HepG2 (cell line): ENCODE measurements at regions not wholly inside any gene's neighbourhood (a gene's known extent, or its start where the extent isn't known, plus 50 kb on each side); places are given as distances from the start of the nearest gene placed in this dataset.
"Not testable (repeated sequence)": the region's sequence is repeated elsewhere in the genome, so short reads cannot be mapped to it uniquely, and the experiment has no call there.

Source experiments
- ATAC-seq: fragments of 200-7000 bp; cut with Tn5 transposase; 3 replicates; pipeline ENCODE4 v1.9.1; 2020; ENCODE audit warnings: mild to moderate bottlenecking, moderate library complexity
- BruUV-seq: library from RNA; stranded (reverse); fragments of 400-500 nt; replicated peaks from 2 replicates; lab custom pipeline; 2021; lab: Mats Ljungman, UMichigan
- CTCF ChIA-PET: fragments of 300-600 bp; formaldehyde crosslinking; extraction: SDS; loops from one replicate; lab custom pipeline; 2021; ENCODE audit warnings: low total read pairs, inconsistent platforms, low intra/inter-chr PET ratio; lab: Yijun Ruan, JAX
- POLR2A ChIA-PET: fragments of 350-600 bp; sonication (Branson Sonifier 250); formaldehyde crosslinking; loops from one replicate; lab custom pipeline; 2020; ENCODE audit warnings: antibody characterized with exemption, inconsistent platforms; lab: Yijun Ruan, JAX
- DNase-seq: peaks from one replicate; pipeline ENCODE4 v3.0.0-alpha.2; 2015; ENCODE audit warnings: low spot score
- FAIRE-seq: peaks from 3 replicates; lab custom pipeline; 2011; peaks lifted over from hg19 to GRCh38; lab: Jason Lieb, UNC
- H2AFZ ChIP-seq: one replicate; pipeline ENCODE4 v1.6.1; 2011; ENCODE audit warnings: low read length, inconsistent platforms
- H3K27ac ChIP-seq: fragments of 300-600 bp; 3 replicates; pipeline ENCODE4 v1.8.0; 2011; ENCODE audit warnings: mixed run types, mild to moderate bottlenecking, mixed read lengths, low read length, inconsistent platforms; ENCODE audit not compliant: insufficient read depth; ENCODE audit errors: extremely low read length
- H3K27me3 ChIP-seq, 2 experiments: fragments of 200-600 bp in 1 of 2; 2 replicates in 1 of 2; 3 replicates in 1 of 2; pipeline versions ENCODE4 v1.6.0 to v1.8.0; 2011; ENCODE audit warnings: low read length in 2 of 2, mild to moderate bottlenecking in 2 of 2, moderate library complexity in 2 of 2, inconsistent platforms in 1 of 2; ENCODE audit not compliant: insufficient read depth in 2 of 2, control insufficient read depth in 1 of 2
- H3K36me3 ChIP-seq, 2 experiments: fragments of 200-600 bp in 1 of 2; replicated peaks in 1 of 2; 2 replicates in 1 of 2; 3 replicates in 1 of 2; pipeline versions ENCODE4 v1.5.1 to v1.8.0; 2011; ENCODE audit warnings: low read length in 2 of 2, inconsistent platforms in 1 of 2; ENCODE audit not compliant: insufficient read depth in 2 of 2, control insufficient read depth in 1 of 2
- H3K4me1 ChIP-seq: 2 replicates; pipeline ENCODE4 v1.5.1; 2012; ENCODE audit warnings: low read length, inconsistent platforms; ENCODE audit not compliant: insufficient read depth
- H3K4me2 ChIP-seq: 2 replicates; pipeline ENCODE4 v1.6.0; 2011; ENCODE audit warnings: low read depth, low read length, inconsistent platforms
- H3K4me3 ChIP-seq, 3 experiments: fragments of 200-600 bp in 1 of 3; sonication (generic), shearing (Covaris generic) in 1 of 3; replicated peaks in 1 of 3; 2 replicates each; pipeline ENCODE4 v1.5.1; 2011 to 2016; ENCODE audit warnings: low read length in 3 of 3, inconsistent platforms in 2 of 3, low read depth in 2 of 3, mild to moderate bottlenecking in 2 of 3, control low read depth in 1 of 3, mixed read lengths in 1 of 3; ENCODE audit not compliant: insufficient read depth in 1 of 3
- H3K79me2 ChIP-seq: one replicate; pipeline ENCODE4 v1.6.1; 2011; ENCODE audit warnings: low read length, inconsistent platforms; ENCODE audit not compliant: insufficient read depth
- H3K9ac ChIP-seq: 2 replicates; pipeline ENCODE4 v1.6.0; 2011; ENCODE audit warnings: mild to moderate bottlenecking, low read depth, low read length, inconsistent platforms; ENCODE audit not compliant: insufficient read depth
- H3K9me3 ChIP-seq: 2 replicates; pipeline ENCODE4 v1.5.1; 2012; ENCODE audit warnings: mild to moderate bottlenecking, low read length
- H4K20me1 ChIP-seq: 2 replicates; pipeline ENCODE4 v1.6.0; 2011; ENCODE audit warnings: inconsistent platforms, mild to moderate bottlenecking, low read length, moderate library complexity; ENCODE audit not compliant: insufficient read depth
- CC2D1A ChIP-seq: sonication (generic); formaldehyde crosslinking; IDR thresholded peaks from 2 replicates; pipeline ENCODE4 v1.8.1; 2023; ENCODE audit warnings: mild to moderate bottlenecking, missing genetic modification reagents
- KLF16 ChIP-seq, 2 experiments: sonication (generic) in 1 of 2; formaldehyde crosslinking in 1 of 2; IDR thresholded peaks; 2 replicates each; pipeline versions ENCODE4 v1.6.1 to v1.8.0; 2016 to 2023; ENCODE audit warnings: missing genetic modification reagents in 2 of 2, missing compliant biosample characterization in 1 of 2
- NFIB ChIP-seq: sonication (generic); formaldehyde crosslinking; IDR thresholded peaks from 2 replicates; pipeline ENCODE4 v1.9.0; 2021; ENCODE audit warnings: missing genetic modification reagents, mild to moderate bottlenecking, borderline replicate concordance
- PHF8 ChIP-seq: sonication (generic); formaldehyde crosslinking; IDR thresholded peaks from 2 replicates; pipeline ENCODE4 v1.5.0; 2020; ENCODE audit warnings: missing genetic modification reagents
- RAD51 ChIP-seq: fragments of 450-650 bp; IDR thresholded peaks from 2 replicates; pipeline ENCODE4 v1.6.1; 2016; ENCODE audit warnings: borderline replicate concordance
- ZKSCAN5 ChIP-seq: sonication (generic); formaldehyde crosslinking; IDR thresholded peaks from 2 replicates; pipeline ENCODE4 v1.5.1; 2020; ENCODE audit warnings: mild to moderate bottlenecking, missing genetic modification reagents
- ZNF143 ChIP-seq: sonication (generic); formaldehyde crosslinking; IDR thresholded peaks from 2 replicates; pipeline ENCODE4 v1.4.0; 2020; ENCODE audit warnings: missing genetic modification reagents
- ZNF224 ChIP-seq: sonication (generic); formaldehyde crosslinking; IDR thresholded peaks from 2 replicates; pipeline ENCODE4 v1.5.0; 2020; ENCODE audit warnings: mild to moderate bottlenecking, missing genetic modification reagents
- ZNF333 ChIP-seq: sonication (generic); formaldehyde crosslinking; IDR thresholded peaks from 2 replicates; pipeline ENCODE4 v1.4.0; 2020; ENCODE audit warnings: mild to moderate bottlenecking, missing genetic modification reagents, borderline replicate concordance
- ZNF441 ChIP-seq: sonication (generic); formaldehyde crosslinking; IDR thresholded peaks from 2 replicates; pipeline ENCODE4 v1.7.0; 2021; ENCODE audit warnings: missing genetic modification reagents, borderline replicate concordance
- ZNF510 ChIP-seq: sonication (generic); formaldehyde crosslinking; IDR thresholded peaks from 2 replicates; pipeline ENCODE4 v1.4.0; 2020; ENCODE audit warnings: low read depth, mild to moderate bottlenecking, missing genetic modification reagents
- ZNF557 ChIP-seq: sonication (generic); formaldehyde crosslinking; IDR thresholded peaks from 2 replicates; pipeline ENCODE4 v1.4.0; 2020; ENCODE audit warnings: missing genetic modification reagents
- ZNF782 ChIP-seq: sonication (generic); formaldehyde crosslinking; IDR thresholded peaks from 2 replicates; pipeline ENCODE4 v1.4.0; 2020; ENCODE audit warnings: missing genetic modification reagents, mild to moderate bottlenecking, borderline replicate concordance
- WGBS: methylation state at CpG from one replicate; pipeline ENCODE4 v1.1.6; 2017; ENCODE audit warnings: low lambda C conversion rate; 5-methylcytosine and 5-hydroxymethylcytosine counted together
- in situ Hi-C: cut with HindIII; loops from 2 replicates; pipeline ENCODE4 v1.10.0; 2017; ENCODE audit warnings: low pct_unique_long_range_greater_than_20kb; ENCODE audit not compliant: extremely low pct_ligation_motif_present
- intact Hi-C: fragments of 100-400 bp; cut with micrococcal nuclease; formaldehyde crosslinking; loops from one replicate; pipeline ENCODE4 v1.10.0; 2022; ENCODE audit not compliant: unreplicated experiment
- TF ChIP-seq, protein P1 (sequence below): sonication (generic); formaldehyde crosslinking; IDR thresholded peaks from 2 replicates; pipeline ENCODE4 v1.5.0; 2020; ENCODE audit warnings: mild to moderate bottlenecking, missing genetic modification reagents
- TF ChIP-seq, protein P2 (sequence below): sonication (generic); formaldehyde crosslinking; IDR thresholded peaks from 2 replicates; pipeline ENCODE4 v1.4.0; 2020; ENCODE audit warnings: missing genetic modification reagents
- TF ChIP-seq, protein P3 (sequence below): sonication (generic); formaldehyde crosslinking; IDR thresholded peaks from 2 replicates; pipeline ENCODE4 v1.9.0; 2021; ENCODE audit warnings: missing genetic modification reagents, borderline replicate concordance

DNA sequence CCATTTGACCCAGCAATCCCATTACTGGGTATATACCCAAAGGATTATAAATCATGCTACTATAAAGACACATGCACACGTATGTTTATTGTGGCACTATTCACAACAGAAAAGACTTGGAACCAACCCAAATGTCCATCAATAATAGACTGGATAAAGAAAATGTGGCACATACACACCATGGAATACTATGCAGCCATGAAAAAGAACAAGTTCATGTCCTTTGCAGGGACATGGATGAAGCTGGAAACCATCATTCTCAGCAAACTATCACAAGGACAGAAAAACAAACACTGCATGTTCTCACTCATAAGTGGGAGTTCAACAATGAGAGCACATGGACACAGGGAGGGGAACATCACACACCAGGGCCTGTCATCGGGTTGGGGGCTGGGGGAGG is 225.9 kb upstream of the SETMAR start:
- H3K9me3 ChIP-seq, in situ Hi-C loops, CTCF ChIA-PET, H3K9ac ChIP-seq, intact Hi-C loops, H3K36me3 ChIP-seq, H3K4me3 ChIP-seq, BruUV-seq, FAIRE-seq, H3K27me3 ChIP-seq, H2AFZ ChIP-seq, POLR2A ChIA-PET, H3K27ac ChIP-seq, H3K4me2 ChIP-seq, DNase-seq, ATAC-seq, H4K20me1 ChIP-seq, H3K79me2 ChIP-seq: not testable (repeated sequence)
- peaks cover 19% of the 10 kb centered on the region for H3K4me1 ChIP-seq
- 58% methylated on average over 2 of the region's 2 CpGs for WGBS

DNA sequence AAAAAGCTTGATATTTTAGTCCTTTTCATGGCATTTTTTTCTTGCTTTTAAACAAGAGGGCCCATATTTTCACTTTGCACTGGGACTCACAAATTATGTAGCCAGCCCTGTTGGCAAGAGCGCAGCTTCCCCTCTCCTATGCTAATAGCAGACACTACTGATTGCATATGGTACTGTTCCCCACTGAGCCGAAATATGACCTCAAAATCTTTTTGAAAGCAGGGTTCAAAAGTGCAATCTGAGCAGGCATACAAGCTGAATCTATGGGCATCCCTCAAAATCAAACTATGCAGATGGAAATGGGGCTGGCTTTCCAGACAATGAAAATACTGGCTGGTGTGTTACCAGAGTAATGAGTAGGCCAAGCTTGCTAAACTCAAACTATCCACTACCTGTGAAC is 225.2 kb upstream of the SETMAR start:
- CTCF ChIA-PET: no interaction called here
- TF ChIP-seq KLF16 (CRISPR knock-in tag; IDR thresholded peaks at IDR 0.05) (no peak), PHF8 (CRISPR knock-in tag) (no peak), RAD51 (no peak), ZNF333 (CRISPR knock-in tag) (no peak), ZNF557 (no peak), CC2D1A (CRISPR knock-in tag) (no peak), NFIB (no peak), ZNF143 (no peak), ZNF510 (CRISPR knock-in tag) (no peak), ZNF224 (no peak), ZNF782 (CRISPR knock-in tag) (no peak), ZKSCAN5 (CRISPR knock-in tag) (no peak), ZNF441 (CRISPR knock-in tag) (no peak)
- TF ChIP-seq, protein P1, sequence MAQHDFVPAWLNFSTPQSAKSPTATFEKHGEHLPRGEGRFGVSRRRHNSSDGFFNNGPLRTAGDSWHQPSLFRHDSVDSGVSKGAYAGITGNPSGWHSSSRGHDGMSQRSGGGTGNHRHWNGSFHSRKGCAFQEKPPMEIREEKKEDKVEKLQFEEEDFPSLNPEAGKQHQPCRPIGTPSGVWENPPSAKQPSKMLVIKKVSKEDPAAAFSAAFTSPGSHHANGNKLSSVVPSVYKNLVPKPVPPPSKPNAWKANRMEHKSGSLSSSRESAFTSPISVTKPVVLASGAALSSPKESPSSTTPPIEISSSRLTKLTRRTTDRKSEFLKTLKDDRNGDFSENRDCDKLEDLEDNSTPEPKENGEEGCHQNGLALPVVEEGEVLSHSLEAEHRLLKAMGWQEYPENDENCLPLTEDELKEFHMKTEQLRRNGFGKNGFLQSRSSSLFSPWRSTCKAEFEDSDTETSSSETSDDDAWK (CRISPR knock-in tag): no peak
- TF ChIP-seq, protein P2, sequence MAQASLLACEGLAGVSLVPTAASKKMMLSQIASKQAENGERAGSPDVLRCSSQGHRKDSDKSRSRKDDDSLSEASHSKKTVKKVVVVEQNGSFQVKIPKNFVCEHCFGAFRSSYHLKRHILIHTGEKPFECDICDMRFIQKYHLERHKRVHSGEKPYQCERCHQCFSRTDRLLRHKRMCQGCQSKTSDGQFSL (CRISPR knock-in tag): no peak
- TF ChIP-seq, protein P3, sequence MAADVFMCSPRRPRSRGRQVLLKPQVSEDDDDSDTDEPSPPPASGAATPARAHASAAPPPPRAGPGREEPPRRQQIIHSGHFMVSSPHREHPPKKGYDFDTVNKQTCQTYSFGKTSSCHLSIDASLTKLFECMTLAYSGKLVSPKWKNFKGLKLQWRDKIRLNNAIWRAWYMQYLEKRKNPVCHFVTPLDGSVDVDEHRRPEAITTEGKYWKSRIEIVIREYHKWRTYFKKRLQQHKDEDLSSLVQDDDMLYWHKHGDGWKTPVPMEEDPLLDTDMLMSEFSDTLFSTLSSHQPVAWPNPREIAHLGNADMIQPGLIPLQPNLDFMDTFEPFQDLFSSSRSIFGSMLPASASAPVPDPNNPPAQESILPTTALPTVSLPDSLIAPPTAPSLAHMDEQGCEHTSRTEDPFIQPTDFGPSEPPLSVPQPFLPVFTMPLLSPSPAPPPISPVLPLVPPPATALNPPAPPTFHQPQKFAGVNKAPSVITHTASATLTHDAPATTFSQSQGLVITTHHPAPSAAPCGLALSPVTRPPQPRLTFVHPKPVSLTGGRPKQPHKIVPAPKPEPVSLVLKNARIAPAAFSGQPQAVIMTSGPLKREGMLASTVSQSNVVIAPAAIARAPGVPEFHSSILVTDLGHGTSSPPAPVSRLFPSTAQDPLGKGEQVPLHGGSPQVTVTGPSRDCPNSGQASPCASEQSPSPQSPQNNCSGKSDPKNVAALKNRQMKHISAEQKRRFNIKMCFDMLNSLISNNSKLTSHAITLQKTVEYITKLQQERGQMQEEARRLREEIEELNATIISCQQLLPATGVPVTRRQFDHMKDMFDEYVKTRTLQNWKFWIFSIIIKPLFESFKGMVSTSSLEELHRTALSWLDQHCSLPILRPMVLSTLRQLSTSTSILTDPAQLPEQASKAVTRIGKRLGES (CRISPR knock-in tag): no peak

More for the DNA sequence above, 225.2 kb upstream of the SETMAR start:
- Histone ChIP-seq H3K4me2 (no peak overlapping the region), H3K9ac (no peak overlapping the region), H3K27ac (no peak overlapping the region), H3K4me1 (peaks cover 22% of the 10 kb centered on the region), H3K79me2 (no peaks in the 10 kb centered on the region), H2AFZ (no peak overlapping the region), H3K9me3 (no peaks in the 10 kb centered on the region), H4K20me1 (no peaks in the 10 kb centered on the region), H3K36me3 (no peaks in the 10 kb centered on the region), H3K27me3 (no peaks in the 10 kb centered on the region), H3K4me3 (no peak overlapping the region)
- WGBS: 70% methylated on average over 2 of the region's 2 CpGs
- BruUV-seq: no TSS peak
- ATAC-seq: no peak
- in situ Hi-C loops (no loop called here), intact Hi-C loops (no loop called here)
- DNase-seq: no peak
- POLR2A ChIA-PET: no interaction called here
- FAIRE-seq: no peak
